Activated CD8-positive, alpha-beta T cell treated with anti-CD3 and anti-CD28 coated beads for 36 hours (primary cell): ENCODE measurements at regions not wholly inside any gene's neighbourhood (a gene's known extent, or its start where the extent isn't known, plus 50 kb on each side); places are given as distances from the start of the nearest gene placed in this dataset.
"Not testable (repeated sequence)": the region's sequence is repeated elsewhere in the genome, so short reads cannot be mapped to it uniquely, and the experiment has no call there.

Experiments used
- ATAC-seq: fragments of 200-7000 bp; cut with Tn5 transposase; one replicate; pipeline ENCODE4 v1.10.0; 2021; ENCODE audit warnings: mild to moderate bottlenecking, moderate library complexity
- CTCF ChIA-PET: fragments of 350-600 bp; sonication (Branson Sonifier 250); formaldehyde crosslinking; loops from one replicate; lab custom pipeline; 2021; ENCODE audit warnings: antibody characterized with exemption; lab: Charles Lee
- POLR2A ChIA-PET: fragments of 350-600 bp; sonication (Branson Sonifier 250); formaldehyde crosslinking; loops from one replicate; lab custom pipeline; 2021; ENCODE audit warnings: antibody characterized with exemption; lab: Charles Lee
- DNase-seq: peaks from one replicate; pipeline ENCODE4 v3.0.0-alpha.2; 2020
- H3K27ac Mint-ChIP-seq: one replicate; pipeline ENCODE4 v1.8.0; 2021; ENCODE audit warnings: mild to moderate bottlenecking, mixed read lengths
- H3K27me3 Mint-ChIP-seq: one replicate; pipeline ENCODE4 v1.8.0; 2021; ENCODE audit warnings: mixed read lengths
- H3K36me3 Mint-ChIP-seq: one replicate; pipeline ENCODE4 v1.8.0; 2021; ENCODE audit warnings: low read depth, mixed read lengths
- H3K4me1 Mint-ChIP-seq: one replicate; pipeline ENCODE4 v1.8.0; 2021; ENCODE audit warnings: low read depth, mixed read lengths
- H3K4me3 Mint-ChIP-seq: one replicate; pipeline ENCODE4 v1.8.0; 2021; ENCODE audit warnings: mild to moderate bottlenecking, moderate library complexity, mixed read lengths
- H3K9me3 Mint-ChIP-seq: one replicate; pipeline ENCODE4 v1.8.0; 2021; ENCODE audit warnings: mixed read lengths
- CTCF ChIP-seq: fragments of 200-600 bp; IDR thresholded peaks from one replicate; pipeline ENCODE4 v1.8.0; 2022; ENCODE audit warnings: antibody characterized with exemption, mild to moderate bottlenecking
- intact Hi-C: fragments of 100-400 bp; cut with micrococcal nuclease; formaldehyde crosslinking; loops from one replicate; pipeline ENCODE4 v1.10.0; 2022

GRCh38 chr2:89048138-89049066 lies 356.9 kb downstream of the RPIA start:
- H3K27me3 Mint-ChIP-seq, POLR2A ChIA-PET, H3K4me1 Mint-ChIP-seq, ATAC-seq, H3K36me3 Mint-ChIP-seq, H3K27ac Mint-ChIP-seq, H3K9me3 Mint-ChIP-seq, H3K4me3 Mint-ChIP-seq, intact Hi-C loops, CTCF ChIA-PET: not testable (repeated sequence)
- DNase-seq, result peak; percentile 20
- peak; percentile 50 for TF ChIP-seq CTCF

DNA sequence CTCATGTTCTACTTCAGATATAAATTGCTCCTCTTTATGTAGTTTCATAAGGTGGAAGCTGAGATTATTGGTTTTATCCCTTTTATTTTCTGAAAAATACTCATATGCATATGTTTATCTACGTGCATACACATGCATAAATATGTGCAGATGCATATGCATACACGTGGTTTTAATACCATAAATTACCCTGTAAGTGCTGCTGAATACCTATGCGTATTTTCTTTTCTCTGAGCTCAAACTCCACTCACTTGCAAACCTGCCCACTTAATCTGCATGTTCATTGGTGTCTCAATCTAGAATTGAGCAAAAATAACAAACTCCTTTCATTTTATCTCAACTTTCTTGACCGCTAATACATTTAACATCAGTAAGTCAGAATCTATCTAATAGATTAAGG lies 367.1 kb downstream of the RPIA start:
- CTCF ChIA-PET, DNase-seq, H3K4me1 Mint-ChIP-seq, H3K36me3 Mint-ChIP-seq, POLR2A ChIA-PET, ATAC-seq, H3K27me3 Mint-ChIP-seq, intact Hi-C loops, H3K27ac Mint-ChIP-seq, H3K9me3 Mint-ChIP-seq, H3K4me3 Mint-ChIP-seq: not testable (repeated sequence)

DNA sequence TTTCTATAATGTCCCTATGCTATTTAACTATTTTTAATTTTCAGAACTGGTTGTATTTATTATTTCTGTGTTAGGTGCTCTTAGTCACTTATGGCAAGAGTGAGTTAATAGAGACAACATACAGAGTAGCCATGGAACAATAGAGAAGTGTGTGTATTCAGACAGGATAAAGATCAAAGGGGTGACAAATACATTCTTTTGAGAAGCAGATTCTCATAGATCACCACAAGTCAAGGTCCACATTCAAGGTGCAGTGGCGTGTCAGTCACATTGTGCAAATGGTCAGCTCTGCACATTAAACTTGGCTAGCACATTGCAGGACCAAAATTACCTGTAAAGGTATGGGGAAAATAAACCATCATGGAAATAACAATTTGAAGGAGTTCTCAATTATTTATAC lies 369.7 kb downstream of the RPIA start:
- H3K9me3 Mint-ChIP-seq, intact Hi-C loops: not testable (repeated sequence)

DNA sequence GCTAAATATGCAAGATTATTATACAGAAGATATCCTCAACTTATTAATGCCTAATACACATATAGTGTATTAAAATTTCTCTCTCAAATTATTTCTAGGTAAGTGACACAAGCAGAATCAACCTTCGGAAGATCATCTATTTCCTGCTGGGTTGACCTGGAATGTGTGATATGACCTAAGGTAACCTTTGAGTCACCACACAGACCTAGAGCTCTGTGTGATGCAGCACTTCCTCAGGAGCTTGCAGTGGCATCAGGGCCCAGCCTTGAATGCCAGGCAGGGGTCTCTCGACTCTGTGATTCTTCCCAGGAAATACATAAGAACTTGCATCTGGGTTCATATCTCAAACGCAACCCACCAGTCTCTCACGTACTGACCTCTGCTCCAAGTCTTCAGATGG lies 385.3 kb downstream of the RPIA start:
- H3K27ac Mint-ChIP-seq, intact Hi-C loops, H3K36me3 Mint-ChIP-seq, POLR2A ChIA-PET, ATAC-seq, CTCF ChIA-PET, H3K4me3 Mint-ChIP-seq, H3K4me1 Mint-ChIP-seq, H3K9me3 Mint-ChIP-seq, H3K27me3 Mint-ChIP-seq, DNase-seq: not testable (repeated sequence)

More for the DNA sequence above, 369.7 kb downstream of the RPIA start:
- H3K27ac Mint-ChIP-seq, H3K4me3 Mint-ChIP-seq, H3K4me1 Mint-ChIP-seq, H3K36me3 Mint-ChIP-seq, H3K27me3 Mint-ChIP-seq, CTCF ChIA-PET, DNase-seq, ATAC-seq, POLR2A ChIA-PET: not testable (repeated sequence)

DNA sequence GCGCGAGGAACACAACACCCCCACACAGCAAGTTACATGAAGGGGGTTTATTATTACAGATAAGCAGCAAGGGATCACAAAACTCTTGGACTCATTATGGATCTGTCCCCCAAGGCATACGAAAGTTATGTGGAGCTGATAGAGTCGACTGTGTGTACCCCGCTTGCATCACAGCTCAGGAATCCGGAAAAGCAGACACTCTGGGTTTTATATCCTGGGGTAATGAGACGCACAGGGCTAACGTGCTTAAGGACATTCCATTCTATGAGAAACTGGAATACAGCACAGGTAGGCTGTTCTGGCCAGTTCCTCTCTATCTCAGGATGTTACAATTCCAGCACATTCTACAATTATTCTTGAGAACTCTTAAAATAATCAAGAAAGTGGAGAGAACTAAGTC lies 401.4 kb downstream of the RPIA start:
- H3K27ac Mint-ChIP-seq, H3K27me3 Mint-ChIP-seq, ATAC-seq, H3K4me1 Mint-ChIP-seq, H3K36me3 Mint-ChIP-seq, intact Hi-C loops, CTCF ChIA-PET, H3K9me3 Mint-ChIP-seq, DNase-seq, H3K4me3 Mint-ChIP-seq, POLR2A ChIA-PET: not testable (repeated sequence)

DNA sequence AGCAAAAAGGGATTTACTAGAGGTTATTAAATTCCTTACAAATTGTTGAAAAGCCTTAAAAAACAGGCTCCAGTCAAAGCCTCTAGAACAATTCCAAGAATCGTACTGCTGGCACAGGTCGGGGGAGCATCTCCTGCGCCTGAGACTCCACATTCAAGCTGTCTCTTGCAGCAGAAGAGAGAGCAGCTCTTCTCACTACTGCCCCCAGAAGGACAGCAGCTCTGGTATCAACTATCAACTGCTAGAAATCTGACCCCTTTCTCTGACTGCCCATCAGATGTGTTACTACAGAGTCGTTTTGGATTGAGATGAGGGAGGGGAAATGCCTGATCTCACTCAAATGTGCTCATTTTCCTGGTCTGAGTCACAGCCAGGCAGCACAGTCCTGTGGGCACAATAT lies 403.6 kb downstream of the RPIA start:
- intact Hi-C loops, ATAC-seq, H3K4me3 Mint-ChIP-seq, H3K4me1 Mint-ChIP-seq, POLR2A ChIA-PET, H3K9me3 Mint-ChIP-seq, H3K27ac Mint-ChIP-seq, DNase-seq, H3K36me3 Mint-ChIP-seq, CTCF ChIA-PET, H3K27me3 Mint-ChIP-seq: not testable (repeated sequence)

DNA sequence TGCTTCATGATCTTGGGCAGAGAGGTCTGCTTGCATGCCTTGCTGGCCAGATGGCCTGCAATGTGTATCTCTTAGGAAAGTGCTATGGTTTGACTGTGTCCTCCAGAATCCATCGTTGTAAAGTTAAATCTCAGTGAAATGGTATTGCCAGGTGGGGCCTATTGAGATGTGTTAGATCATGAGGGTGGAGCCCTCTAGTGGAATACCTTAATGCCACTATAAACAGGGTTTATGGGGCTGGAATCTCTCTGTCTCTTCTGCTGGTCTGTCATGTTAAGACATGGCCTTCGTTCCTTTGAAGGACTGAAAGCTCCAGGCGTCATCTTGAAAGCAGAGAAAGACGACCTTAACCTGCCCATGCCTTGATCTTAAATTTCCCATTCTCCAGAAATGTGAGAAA lies 411.1 kb downstream of the RPIA start:
- intact Hi-C loops, H3K36me3 Mint-ChIP-seq, DNase-seq, H3K4me1 Mint-ChIP-seq, H3K4me3 Mint-ChIP-seq, POLR2A ChIA-PET, H3K9me3 Mint-ChIP-seq, ATAC-seq, CTCF ChIA-PET, H3K27ac Mint-ChIP-seq, H3K27me3 Mint-ChIP-seq: not testable (repeated sequence)

DNA sequence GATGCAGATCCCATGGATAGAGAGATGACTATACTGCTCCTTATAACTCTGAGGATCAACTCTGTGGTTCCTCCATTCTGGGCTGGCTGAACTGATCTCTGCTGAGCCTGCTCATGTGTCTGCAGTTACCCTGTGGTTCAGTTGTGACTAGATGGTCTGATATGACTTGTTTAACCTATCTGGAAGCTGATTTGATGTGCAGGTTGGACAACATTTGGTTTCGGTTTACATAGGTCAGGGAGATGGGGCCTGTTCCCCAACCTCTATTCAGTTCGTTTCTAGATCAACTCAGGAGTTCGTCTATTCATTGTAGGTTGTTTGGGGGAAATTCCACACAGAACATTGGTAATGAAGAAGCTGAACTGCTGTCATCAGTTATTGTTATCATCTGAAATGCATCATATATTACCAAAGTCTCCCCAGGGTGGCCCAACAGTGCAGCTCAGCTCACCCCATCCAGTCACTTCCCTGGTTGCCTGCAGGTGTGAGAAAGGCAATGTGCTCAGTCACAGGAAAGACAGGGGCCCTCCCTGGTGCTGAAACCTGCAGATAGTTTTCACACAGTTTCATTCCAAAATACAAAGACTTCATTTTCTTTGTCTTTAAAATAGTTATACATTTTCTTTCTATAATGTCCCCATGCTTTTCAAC lies 415.0 kb downstream of the RPIA start:
- ATAC-seq, POLR2A ChIA-PET, H3K9me3 Mint-ChIP-seq, H3K36me3 Mint-ChIP-seq, CTCF ChIA-PET, H3K4me1 Mint-ChIP-seq, intact Hi-C loops, H3K27ac Mint-ChIP-seq, H3K4me3 Mint-ChIP-seq, DNase-seq, H3K27me3 Mint-ChIP-seq: not testable (repeated sequence)

DNA sequence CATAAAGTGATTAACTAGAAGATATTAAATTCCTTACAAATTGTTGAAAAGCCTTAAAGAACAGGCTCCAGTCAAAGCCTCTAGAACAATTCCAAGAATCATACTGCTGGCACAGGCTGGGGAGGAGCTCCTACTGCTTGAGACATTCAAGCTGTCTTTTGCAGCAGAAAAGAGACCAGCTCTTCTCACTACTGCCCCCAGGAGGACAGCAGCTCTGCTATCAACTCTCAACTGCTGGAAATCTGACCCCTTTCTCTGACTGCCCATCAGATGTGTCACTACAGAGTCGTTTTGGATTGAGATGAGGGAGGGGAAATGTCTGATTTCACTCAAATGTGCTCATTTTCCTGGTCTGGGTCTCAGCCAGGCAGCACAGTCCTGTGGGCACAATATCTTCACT lies 421.0 kb downstream of the RPIA start:
- ATAC-seq, H3K27ac Mint-ChIP-seq, H3K4me3 Mint-ChIP-seq, intact Hi-C loops, H3K4me1 Mint-ChIP-seq, CTCF ChIA-PET, H3K9me3 Mint-ChIP-seq, H3K36me3 Mint-ChIP-seq, H3K27me3 Mint-ChIP-seq, POLR2A ChIA-PET: not testable (repeated sequence)
- DNase-seq, result peak; percentile 3

GRCh38 chr2:89113286-89113685 lies 421.8 kb downstream of the RPIA start:
- DNase-seq, H3K4me1 Mint-ChIP-seq, H3K27me3 Mint-ChIP-seq, POLR2A ChIA-PET, H3K4me3 Mint-ChIP-seq, H3K27ac Mint-ChIP-seq, intact Hi-C loops, H3K9me3 Mint-ChIP-seq, ATAC-seq, H3K36me3 Mint-ChIP-seq, CTCF ChIA-PET: not testable (repeated sequence)

DNA sequence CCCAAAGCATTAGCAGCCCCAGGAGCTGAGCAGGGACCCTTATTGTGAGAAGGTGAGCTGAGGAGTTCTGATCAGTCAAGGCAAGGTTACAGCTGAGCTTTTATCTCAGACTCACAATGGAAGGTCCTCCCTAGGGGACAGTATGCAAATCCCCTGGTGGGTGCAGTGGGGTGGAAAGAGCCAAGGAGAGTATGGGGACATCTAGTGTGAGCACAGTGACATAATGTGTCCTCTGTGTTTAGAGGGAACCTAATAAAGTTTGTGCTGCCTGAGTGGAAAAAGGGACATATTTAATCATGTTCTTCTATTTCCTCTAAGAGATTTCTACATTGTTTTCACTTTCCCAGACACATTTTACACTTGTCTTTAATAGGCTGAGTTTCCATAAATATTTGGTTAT lies 438.0 kb downstream of the RPIA start:
- H3K4me3 Mint-ChIP-seq, POLR2A ChIA-PET, H3K4me1 Mint-ChIP-seq, H3K9me3 Mint-ChIP-seq, H3K36me3 Mint-ChIP-seq, H3K27me3 Mint-ChIP-seq, intact Hi-C loops, DNase-seq, H3K27ac Mint-ChIP-seq, CTCF ChIA-PET, ATAC-seq: not testable (repeated sequence)
